ENCODE measurements at regions not wholly inside any gene's neighbourhood (a gene's known extent, or its start where the extent isn't known, plus 50 kb on each side); places are given as distances from the start of the nearest gene placed in this dataset.

- no peak for DNase-seq
These were observed 1477.2 kb downstream of the TBC1D22A start for GRCh38 chr22:48239461-48240147.

DNA sequence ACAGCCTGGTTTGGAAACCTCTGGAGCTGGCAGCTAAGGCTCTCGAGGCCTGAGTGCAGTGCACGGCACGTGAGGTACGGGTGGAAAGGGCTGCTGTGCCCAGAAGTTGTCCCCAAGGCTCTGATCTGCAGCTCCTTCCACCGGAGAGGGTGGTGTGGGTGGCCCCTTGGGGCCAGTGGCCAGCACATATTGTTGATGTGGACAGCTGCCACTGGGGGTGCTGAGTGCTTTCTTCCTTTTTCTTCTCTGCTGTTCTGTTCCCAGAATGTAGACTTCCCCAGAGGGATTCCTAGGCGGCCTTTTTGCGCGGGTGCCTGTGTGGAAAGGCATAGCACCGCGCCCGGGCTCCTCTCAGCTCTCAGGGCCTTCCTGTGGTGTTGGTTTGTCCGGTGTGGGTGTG lies 1476.5 kb downstream of the TBC1D22A start:
- no peak for DNase-seq

GRCh38 chr22:48238284-48238915 lies 1476.0 kb downstream of the TBC1D22A start:
- DNase-seq = no peak

DNA sequence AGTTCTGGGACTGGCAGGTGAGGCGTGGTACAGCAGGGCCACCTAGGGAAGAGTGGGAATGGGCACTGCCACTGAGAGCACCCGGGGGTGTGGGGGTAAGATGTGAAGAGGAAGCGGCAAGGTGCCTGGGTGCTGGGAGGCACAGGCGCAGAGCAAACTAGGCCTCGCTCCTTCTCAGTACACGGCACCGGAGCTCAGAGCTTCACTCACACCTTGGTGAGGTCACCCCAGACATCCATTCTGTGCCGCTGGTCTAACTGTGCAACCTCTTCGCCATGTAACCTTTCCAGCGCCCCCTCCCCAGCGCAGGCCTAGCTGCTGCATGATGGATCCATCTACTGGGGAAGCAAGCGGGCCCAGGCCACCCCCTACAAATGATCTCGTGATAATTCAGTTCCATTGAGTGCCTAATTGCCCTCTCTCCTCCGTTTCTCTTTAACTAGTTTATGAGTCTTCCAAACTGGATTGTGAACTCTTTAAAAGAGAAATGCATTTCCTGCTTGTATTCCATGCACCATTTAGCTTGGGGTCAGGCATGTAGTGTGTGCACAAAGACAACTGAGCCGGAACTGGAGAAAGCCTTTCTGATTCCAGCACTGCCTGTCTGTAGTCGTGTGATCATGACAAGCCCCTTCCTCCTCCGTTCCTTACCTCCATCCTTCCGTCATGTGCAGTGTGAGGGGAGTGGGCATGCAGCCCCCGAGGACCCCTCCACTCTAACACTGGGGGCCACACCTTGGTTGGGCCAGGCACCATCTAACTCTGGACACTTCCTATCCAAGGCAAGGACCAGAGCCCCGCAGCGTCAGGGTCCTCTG lies 1475.2 kb downstream of the TBC1D22A start:
- no peak for DNase-seq

GRCh38 chr22:48236261-48236660 lies 1473.8 kb downstream of the TBC1D22A start:
- DNase-seq = no peak

- DNase-seq = no peak
These were observed 1473.3 kb downstream of the TBC1D22A start for GRCh38 chr22:48235744-48236143.

GRCh38 chr22:48234011-48234410 lies 1471.6 kb downstream of the TBC1D22A start:
- DNase-seq = no peak

DNA sequence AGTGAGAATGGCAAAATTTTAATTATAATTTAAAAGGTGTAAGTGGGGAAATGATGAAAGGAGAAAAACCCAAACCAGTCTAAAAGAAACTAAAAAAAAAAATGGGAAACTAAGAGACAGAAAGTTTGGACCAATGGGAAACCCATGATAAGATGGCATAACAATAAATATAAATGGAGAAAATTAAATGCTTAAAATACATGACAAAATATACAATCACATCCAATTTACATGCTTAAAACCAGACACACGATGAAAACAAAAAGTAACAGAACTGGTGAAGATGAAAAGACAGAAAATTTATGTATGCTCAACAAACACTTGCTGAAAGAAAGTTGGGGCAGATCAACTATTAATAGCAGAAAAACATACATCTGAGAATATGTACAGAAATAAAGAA lies 1471.1 kb downstream of the TBC1D22A start:
- no peak for DNase-seq

DNA sequence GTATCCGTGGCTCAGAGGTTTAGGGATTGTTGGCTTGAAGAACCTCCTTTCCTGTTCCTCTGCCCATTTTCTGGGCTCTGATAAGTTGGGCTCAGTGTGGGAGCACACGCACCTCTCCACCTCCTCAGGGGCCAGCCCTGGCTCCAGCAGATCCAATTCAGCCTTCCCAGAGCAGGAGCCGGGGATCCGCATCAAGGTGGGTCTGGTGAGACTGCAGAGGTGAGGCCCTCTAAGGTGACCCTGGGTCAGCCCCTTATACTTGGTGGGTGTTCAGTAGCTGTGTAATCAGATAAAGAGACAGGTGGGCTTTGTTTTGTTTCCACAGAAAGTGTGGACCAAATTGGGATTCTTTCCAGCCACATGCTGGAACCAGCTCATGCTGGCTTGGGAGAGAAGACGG lies 1466.0 kb downstream of the TBC1D22A start:
- no peak for DNase-seq

GRCh38 chr22:48227341-48228018 lies 1465.0 kb downstream of the TBC1D22A start:
- no peak for DNase-seq

DNA sequence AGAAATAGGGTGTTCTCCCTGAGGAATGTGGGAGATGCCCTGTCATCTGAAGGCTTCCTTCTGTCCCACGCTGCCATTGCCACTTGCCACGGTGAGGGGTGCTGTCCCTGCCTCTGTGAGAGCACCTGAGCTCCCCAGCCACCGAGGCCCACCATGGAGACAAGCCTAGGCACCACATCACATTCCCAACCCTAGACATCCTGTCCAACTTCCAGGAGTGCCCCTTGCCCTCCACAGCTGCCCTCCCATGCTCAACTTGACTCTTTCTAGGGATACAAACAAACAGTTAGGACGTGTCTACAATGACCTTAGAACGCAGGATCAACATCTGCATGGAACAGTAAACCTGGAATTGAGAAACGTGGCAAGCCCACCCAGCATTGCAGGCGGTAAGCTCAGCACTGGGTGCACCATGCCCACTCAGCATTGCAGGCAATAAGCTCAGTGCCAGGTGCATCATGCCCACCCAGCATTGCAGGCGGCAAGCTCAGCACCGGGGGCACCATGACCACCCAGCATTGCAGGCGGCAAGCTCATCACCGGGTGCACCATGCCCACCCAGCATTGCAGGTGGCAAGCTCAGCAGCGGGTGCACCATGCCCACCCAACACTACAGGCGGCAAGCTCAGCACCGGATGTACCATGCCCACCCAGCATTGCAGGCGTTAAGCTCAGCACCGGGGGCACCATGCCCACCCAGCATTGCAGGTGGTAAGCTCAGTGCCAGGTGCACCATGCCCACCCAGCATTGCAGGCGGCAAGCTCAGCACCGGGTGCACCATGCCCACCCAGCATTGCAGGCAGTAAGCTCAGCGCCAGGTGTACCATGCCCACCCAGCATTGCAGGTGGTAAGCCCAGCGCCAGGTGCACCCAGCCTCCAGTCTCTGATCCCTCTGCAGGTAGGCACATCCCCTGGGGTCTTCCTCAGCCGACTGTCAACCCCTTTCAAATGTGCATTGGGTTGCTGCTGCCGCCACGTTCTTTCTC lies 1463.9 kb downstream of the TBC1D22A start:
- DNase-seq = no peak

GRCh38 chr22:48224332-48224731 lies 1461.9 kb downstream of the TBC1D22A start:
- DNase-seq = no peak

GRCh38 chr22:48223488-48224190 lies 1461.2 kb downstream of the TBC1D22A start:
- DNase-seq = peak in 14 of 56 donors; percentile 5 to 40 (median 19)

DNA sequence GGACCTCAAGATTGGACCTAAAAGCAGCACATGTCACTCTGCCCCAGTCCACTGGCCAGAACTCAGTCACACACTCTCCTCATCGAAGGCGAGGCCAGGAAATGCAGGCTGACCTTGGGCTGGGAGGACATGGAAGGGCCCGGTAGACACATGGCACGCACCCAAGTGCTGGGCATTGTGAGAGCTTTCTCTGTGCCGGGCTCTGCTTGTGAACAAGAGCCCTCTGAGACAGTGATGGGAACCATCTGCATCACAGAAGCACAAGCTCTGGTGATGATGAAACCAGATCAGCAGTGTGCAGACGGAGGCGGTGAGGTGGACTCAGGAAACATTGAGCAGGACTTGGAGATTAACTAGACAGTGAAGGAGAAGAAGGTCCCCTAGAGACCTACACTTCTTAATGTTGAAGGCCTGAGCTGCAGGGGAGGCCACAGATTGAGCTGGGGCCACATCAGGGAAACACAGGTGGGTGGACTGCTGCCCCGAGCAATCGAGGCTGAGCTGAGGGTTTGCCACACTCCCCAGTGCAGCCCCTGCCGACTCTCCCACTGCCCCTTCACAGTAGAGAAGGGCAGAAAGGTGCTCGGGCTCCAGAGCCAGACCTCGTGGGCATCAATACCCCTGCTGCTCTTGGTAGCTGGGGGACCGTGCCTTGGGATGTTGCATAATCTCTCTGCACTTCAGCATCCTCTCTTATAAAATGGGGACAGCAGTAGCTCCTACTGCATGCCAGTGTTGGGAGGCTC lies 1460.5 kb downstream of the TBC1D22A start:
- no peak for DNase-seq

GRCh38 chr22:48218889-48219420 lies 1456.5 kb downstream of the TBC1D22A start:
- DNase-seq = no peak

DNA sequence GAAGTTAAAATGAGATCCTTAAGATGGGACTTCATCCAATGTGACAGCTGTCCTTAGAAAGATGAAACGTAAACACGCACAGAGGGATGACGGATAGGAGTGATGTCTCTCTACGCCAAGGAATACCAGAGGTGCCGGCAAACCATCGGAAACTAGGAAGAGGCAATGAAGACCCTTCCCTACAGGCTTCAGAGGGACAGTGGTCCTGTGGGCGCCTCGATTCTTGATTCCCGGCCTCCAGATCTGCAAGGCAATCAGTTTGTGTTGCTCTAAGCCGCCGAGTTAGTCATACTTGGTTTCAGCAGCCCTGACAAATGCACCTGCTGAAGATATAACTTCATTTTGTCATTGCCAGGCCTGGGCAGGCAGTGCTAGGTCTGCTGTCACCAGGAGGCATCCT lies 1455.1 kb downstream of the TBC1D22A start:
- no peak for DNase-seq

DNA sequence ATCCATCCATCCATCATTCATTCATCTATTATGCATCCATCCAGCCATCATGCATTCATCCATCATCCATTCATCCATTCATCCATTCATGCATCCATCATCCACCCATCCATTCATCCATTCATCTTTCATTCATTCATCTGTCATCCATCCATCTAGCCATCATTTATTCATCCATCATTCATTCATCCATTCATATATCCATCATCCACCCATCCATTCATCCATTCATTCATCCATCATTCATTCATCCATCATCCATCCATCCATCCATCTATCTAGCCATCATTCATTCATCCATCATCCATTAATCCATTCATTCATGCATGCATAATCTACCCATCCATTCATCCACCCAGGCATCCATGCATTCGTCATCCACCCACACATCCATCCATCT lies 1450.3 kb downstream of the TBC1D22A start:
- no peak for DNase-seq

DNA sequence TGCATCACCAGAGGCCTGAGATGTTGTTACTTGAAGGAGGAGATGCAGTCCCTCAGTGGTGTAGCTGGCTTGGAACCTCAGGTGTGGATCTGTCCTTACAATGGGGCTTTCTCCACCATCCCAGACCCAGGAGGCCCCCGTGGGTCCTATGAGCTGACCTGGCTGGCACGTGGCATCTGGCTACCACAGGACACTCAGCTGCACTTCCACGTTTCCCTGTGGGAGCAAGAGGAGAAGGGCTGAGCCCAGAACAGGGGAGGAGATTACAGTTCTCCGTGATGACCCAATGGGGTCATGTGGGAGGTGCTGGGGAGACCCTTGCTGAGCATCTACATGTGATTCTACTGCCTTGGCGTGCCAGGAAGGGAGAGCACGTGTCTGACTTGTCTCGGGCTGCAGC lies 1448.4 kb downstream of the TBC1D22A start:
- DNase-seq = no peak

- DNase-seq = no peak
These were observed 1447.7 kb downstream of the TBC1D22A start for GRCh38 chr22:48210198-48210580.

Measured in amygdala (tissue), 56 donors.